ENCODE measurements at regions not wholly inside any gene's neighbourhood (a gene's known extent, or its start where the extent isn't known, plus 50 kb on each side); places are given as distances from the start of the nearest gene placed in this dataset.

DNA sequence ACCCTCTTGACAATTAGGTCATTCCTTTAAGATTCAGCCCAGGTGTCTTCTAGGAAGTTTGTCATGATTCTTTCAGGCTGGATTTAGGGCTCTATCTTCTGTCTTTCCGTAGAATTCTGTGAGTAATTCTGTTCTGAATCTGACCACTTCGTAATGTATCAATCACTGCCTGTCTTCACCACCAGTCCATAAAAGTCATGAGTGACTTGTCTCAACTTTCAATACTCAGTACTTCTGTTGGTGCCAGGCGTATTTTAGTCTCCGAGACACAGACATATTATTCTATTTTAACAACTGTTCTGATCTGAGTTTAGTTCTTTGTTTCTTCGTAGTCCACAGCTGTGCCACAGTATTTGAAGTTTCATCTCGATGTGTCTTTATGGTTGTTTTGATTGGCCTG is 310.7 kb downstream of the PPARGC1A start:
- TF ChIP-seq MXI1 (IDR thresholded peaks at IDR 0.05; ENCODE audit: borderline replicate concordance, low read depth, low read length) (no peak), POLR2A (IDR thresholded peaks at IDR 0.05; ENCODE audit: low read depth, low read length) (no peak), BHLHE40 (IDR thresholded peaks at IDR 0.05; ENCODE audit: low read depth, low read length) (no peak), FOS (IDR thresholded peaks at IDR 0.05; ENCODE audit: low read depth, low read length) (no peak), RFX5 (IDR thresholded peaks at IDR 0.05; ENCODE audit: low read depth, low read length) (no peak), RAD21 (IDR thresholded peaks at IDR 0.05; ENCODE audit: low read length) (no peak), NFE2L2 (IDR thresholded peaks at IDR 0.05; ENCODE audit: low read depth, low read length) (no peak), RCOR1 (IDR thresholded peaks at IDR 0.05; ENCODE audit: insufficient replicate concordance, low read length) (no peak), SMC3 (IDR thresholded peaks at IDR 0.05; ENCODE audit: low read depth, low read length) (no peak), CEBPB (IDR thresholded peaks at IDR 0.05; ENCODE audit: low read depth, low read length) (no peak), MAFK (IDR thresholded peaks at IDR 0.05; ENCODE audit: low read depth, low read length) (no peak)
- TF ChIP-seq, protein P1, sequence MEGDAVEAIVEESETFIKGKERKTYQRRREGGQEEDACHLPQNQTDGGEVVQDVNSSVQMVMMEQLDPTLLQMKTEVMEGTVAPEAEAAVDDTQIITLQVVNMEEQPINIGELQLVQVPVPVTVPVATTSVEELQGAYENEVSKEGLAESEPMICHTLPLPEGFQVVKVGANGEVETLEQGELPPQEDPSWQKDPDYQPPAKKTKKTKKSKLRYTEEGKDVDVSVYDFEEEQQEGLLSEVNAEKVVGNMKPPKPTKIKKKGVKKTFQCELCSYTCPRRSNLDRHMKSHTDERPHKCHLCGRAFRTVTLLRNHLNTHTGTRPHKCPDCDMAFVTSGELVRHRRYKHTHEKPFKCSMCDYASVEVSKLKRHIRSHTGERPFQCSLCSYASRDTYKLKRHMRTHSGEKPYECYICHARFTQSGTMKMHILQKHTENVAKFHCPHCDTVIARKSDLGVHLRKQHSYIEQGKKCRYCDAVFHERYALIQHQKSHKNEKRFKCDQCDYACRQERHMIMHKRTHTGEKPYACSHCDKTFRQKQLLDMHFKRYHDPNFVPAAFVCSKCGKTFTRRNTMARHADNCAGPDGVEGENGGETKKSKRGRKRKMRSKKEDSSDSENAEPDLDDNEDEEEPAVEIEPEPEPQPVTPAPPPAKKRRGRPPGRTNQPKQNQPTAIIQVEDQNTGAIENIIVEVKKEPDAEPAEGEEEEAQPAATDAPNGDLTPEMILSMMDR (conservative IDR thresholded peaks at IDR 0.05; ENCODE audit: low read depth, low read length), result no peak
- H2BK20ac ChIP-seq (ENCODE audit: low read depth, low read length), result no peak overlapping the region
- ChIA-PET CTCF (no interaction called here), POLR2A (ENCODE audit: unreplicated experiment) (no interaction called here)
- no peak overlapping the region for H3K23ac ChIP-seq (ENCODE audit: low read depth, low read length)
- H3K36me3 ChIP-seq (ENCODE audit: control insufficient read depth, insufficient read depth, low read length), result no peaks in the 10 kb centered on the region
- H2BK15ac ChIP-seq (ENCODE audit: low read depth, low read length), result no peak overlapping the region
- no peak overlapping the region for H2BK120ac ChIP-seq (ENCODE audit: low read depth, low read length)
- no peak overlapping the region for H3K18ac ChIP-seq (ENCODE audit: low read depth, low read length)
- intact Hi-C loops (cut with micrococcal nuclease), result no loop called here
- H3K4ac ChIP-seq (ENCODE audit: low read depth, low read length), result no peak overlapping the region
- no peak overlapping the region for H2AK9ac ChIP-seq (replicated peaks; ENCODE audit: low read depth, low read length, poor library complexity)
- H3K4me1 ChIP-seq (ENCODE audit: control insufficient read depth, insufficient read depth, low read length), result no peaks in the 10 kb centered on the region
- no CpG with 5 or more reads among the region's 6 CpGs for WGBS, 2 experiments (ENCODE audit: extremely low coverage in 2 of 2, insufficient read length in 1 of 2)
- no peak overlapping the region for H3K4me3 ChIP-seq (ENCODE audit: insufficient read depth, low read depth, low read length)
- no peak overlapping the region for H2AK5ac ChIP-seq (ENCODE audit: low read depth, low read length)
- ATAC-seq (ENCODE audit: low read depth) (no peak), DNase-seq (no peak)
- H4K8ac ChIP-seq (ENCODE audit: low read depth in 2 of 2, low read length in 2 of 2), result no peak overlapping the region
- H2BK5ac ChIP-seq (ENCODE audit: low read depth, low read length, poor library complexity, severe bottlenecking), result no peak overlapping the region
- H3K27me3 ChIP-seq (ENCODE audit: control insufficient read depth, insufficient read depth, low read length), result no peaks in the 10 kb centered on the region
- no peaks in the 10 kb centered on the region for H3K79me1 ChIP-seq (ENCODE audit: low read depth in 1 of 2, low read length in 2 of 2)
- no peak overlapping the region for H3K4me2 ChIP-seq (ENCODE audit: low read depth, low read length)
- no peak overlapping the region for H3K27ac ChIP-seq (ENCODE audit: insufficient read depth, low read length)
- H4K5ac ChIP-seq (ENCODE audit: low read depth, low read length), result no peak overlapping the region
- no peak overlapping the region for H3K14ac ChIP-seq (replicated peaks; ENCODE audit: low read depth, low read length)
- H2AFZ ChIP-seq (replicated peaks; ENCODE audit: low read length, poor library complexity), result no peak overlapping the region
- no peaks in the 10 kb centered on the region for H4K20me1 ChIP-seq (ENCODE audit: insufficient read depth, low read length)
- H4K91ac ChIP-seq (ENCODE audit: insufficient read depth, low read depth, low read length), result no peak overlapping the region
- no peak overlapping the region for H3K56ac ChIP-seq (ENCODE audit: extremely low read depth, insufficient read depth, low read length)
- in situ Hi-C loops (cut with MboI; ENCODE audit: low sequenced_read_pairs), result no loop called here
- BruUV-seq (replicated peaks), result no TSS peak
- H3K9ac ChIP-seq (ENCODE audit: low read depth, low read length), result no peak overlapping the region
- dilution Hi-C loops (cut with HindIII; ENCODE audit: low sequenced_read_pairs, unreplicated experiment), result no loop called here
- no peaks in the 10 kb centered on the region for H3K9me1 ChIP-seq (ENCODE audit: insufficient read depth, low read length)
- no peaks in the 10 kb centered on the region for H3K9me3 ChIP-seq (ENCODE audit: control insufficient read depth, insufficient read depth, low read length)
